Liver (tissue), 3 donors: ENCODE measurements at regions not wholly inside any gene's neighbourhood (a gene's known extent, or its start where the extent isn't known, plus 50 kb on each side); places are given as distances from the start of the nearest gene placed in this dataset.

Source experiments
- ATF3 ChIP-seq: IDR thresholded peaks from 2 replicates; pipeline ENCODE4 v1.6.1; 2016; ENCODE audit warnings: antibody characterized with exemption
- CTCF ChIP-seq: fragments of 150-350 bp; IDR thresholded peaks from 2 replicates; pipeline ENCODE4 v1.5.1; 2017; ENCODE audit warnings: improper control_type of control experiment, low read depth, low read length; ENCODE audit not compliant: missing input control
- EGR1 ChIP-seq, 2 donors: IDR thresholded peaks; 2 replicates each; pipeline ENCODE4 v1.6.1; 2016 to 2018; ENCODE audit warnings: antibody characterized with exemption in 2 of 2, low read depth in 2 of 2
- GABPA ChIP-seq, 2 donors: IDR thresholded peaks in 1 of 2; conservative IDR thresholded peaks in 1 of 2; 2 replicates each; pipeline ENCODE4 v1.6.1; 2016; ENCODE audit warnings: antibody characterized with exemption in 2 of 2, mild to moderate bottlenecking in 1 of 2, moderate library complexity in 1 of 2
- HNF4A ChIP-seq, 2 donors: conservative IDR thresholded peaks; 2 replicates each; pipeline ENCODE4 v1.6.1; 2016; ENCODE audit warnings: antibody characterized with exemption in 2 of 2, mild to moderate bottlenecking in 2 of 2
- HNF4G ChIP-seq: IDR thresholded peaks from 2 replicates; pipeline ENCODE4 v1.6.1; 2016; ENCODE audit warnings: antibody characterized with exemption
- JUND ChIP-seq, 2 donors: IDR thresholded peaks; 2 replicates each; pipeline ENCODE4 v1.6.1; 2016; ENCODE audit warnings: antibody characterized with exemption in 2 of 2
- RAD21 ChIP-seq, 2 donors: IDR thresholded peaks; 2 replicates each; pipeline ENCODE4 v1.6.1; 2016; ENCODE audit warnings: antibody characterized with exemption in 2 of 2, mild to moderate bottlenecking in 2 of 2
- REST ChIP-seq: IDR thresholded peaks from 2 replicates; pipeline ENCODE4 v1.6.1; 2016; ENCODE audit warnings: antibody characterized with exemption, mild to moderate bottlenecking
- TAF1 ChIP-seq: conservative IDR thresholded peaks from 2 replicates; pipeline ENCODE4 v1.6.1; 2016; ENCODE audit warnings: antibody characterized with exemption, mild to moderate bottlenecking
- donor health status: healthy.
- donor health status: healthy.

- no peak for TF ChIP-seq CTCF
- TF ChIP-seq HNF4G: no peak
- TF ChIP-seq TAF1: no peak
- no peak for TF ChIP-seq JUND (IDR thresholded peaks at IDR 0.05)
- TF ChIP-seq RAD21 (IDR thresholded peaks at IDR 0.05): no peak
- TF ChIP-seq REST: no peak
- no peak for TF ChIP-seq GABPA (IDR thresholded peaks at IDR 0.05 in 1 of 2, conservative IDR thresholded peaks at IDR 0.05 in 1 of 2)
- no peak for TF ChIP-seq HNF4A (conservative IDR thresholded peaks at IDR 0.05)
- no peak for TF ChIP-seq ATF3
- TF ChIP-seq EGR1 (IDR thresholded peaks at IDR 0.05; ENCODE audit: low read depth in 2 of 2): no peak
Measured at GRCh38 chr3:180116658-180117057, 79.9 kb upstream of the PEX5L start.
